ENCODE measurements at regions not wholly inside any gene's neighbourhood (a gene's known extent, or its start where the extent isn't known, plus 50 kb on each side); places are given as distances from the start of the nearest gene placed in this dataset.

- TF ChIP-seq CTCF (IDR thresholded peaks at IDR 0.05; ENCODE audit: control insufficient read depth, insufficient read depth, low read depth, low read length, missing control alignments) = no peak
- H3K4me3 ChIP-seq (ENCODE audit: control insufficient read depth, low read depth, low read length) = no peak overlapping the region
- no peak for DNase-seq (ENCODE audit: low read depth)
Observed at GRCh38 chr15:38824719-38825118, 260.1 kb upstream of the RASGRP1 start.

- no peak for TF ChIP-seq CTCF (IDR thresholded peaks at IDR 0.05; ENCODE audit: control insufficient read depth, insufficient read depth, low read depth, low read length, missing control alignments)
- no peak overlapping the region for H3K4me3 ChIP-seq (ENCODE audit: control insufficient read depth, low read depth, low read length)
- DNase-seq (ENCODE audit: low read depth) = no peak
Observed at GRCh38 chr15:38826880-38827279, 262.3 kb upstream of the RASGRP1 start.

GRCh38 chr15:38828031-38828532 lies 263.5 kb upstream of the RASGRP1 start:
- no peak overlapping the region for H3K4me3 ChIP-seq (ENCODE audit: control insufficient read depth, low read depth, low read length)
- TF ChIP-seq CTCF (IDR thresholded peaks at IDR 0.05; ENCODE audit: control insufficient read depth, insufficient read depth, low read depth, low read length, missing control alignments) = no peak
- DNase-seq (ENCODE audit: low read depth) = no peak

GRCh38 chr15:38829086-38829485 lies 264.5 kb upstream of the RASGRP1 start:
- no peak for TF ChIP-seq CTCF (IDR thresholded peaks at IDR 0.05; ENCODE audit: control insufficient read depth, insufficient read depth, low read depth, low read length, missing control alignments)
- H3K4me3 ChIP-seq (ENCODE audit: control insufficient read depth, low read depth, low read length) = no peak overlapping the region
- no peak for DNase-seq (ENCODE audit: low read depth)

GRCh38 chr15:38842226-38842625 lies 277.6 kb upstream of the RASGRP1 start:
- no peak overlapping the region for H3K4me3 ChIP-seq (ENCODE audit: control insufficient read depth, low read depth, low read length)
- DNase-seq (ENCODE audit: low read depth) = no peak
- TF ChIP-seq CTCF (IDR thresholded peaks at IDR 0.05; ENCODE audit: control insufficient read depth, insufficient read depth, low read depth, low read length, missing control alignments) = no peak

GRCh38 chr15:38843051-38843501 lies 278.5 kb upstream of the RASGRP1 start:
- H3K4me3 ChIP-seq (ENCODE audit: control insufficient read depth, low read depth, low read length) = no peak overlapping the region

More at GRCh38 chr15:38843051-38843501, 278.5 kb upstream of the RASGRP1 start:
- peak; percentile 58 for DNase-seq (ENCODE audit: low read depth)
- TF ChIP-seq CTCF (IDR thresholded peaks at IDR 0.05; ENCODE audit: control insufficient read depth, insufficient read depth, low read depth, low read length, missing control alignments) = no peak

Measured in AG09309 (cell line).